ENCODE measurements at regions not wholly inside any gene's neighbourhood (a gene's known extent, or its start where the extent isn't known, plus 50 kb on each side); places are given as distances from the start of the nearest gene placed in this dataset.
A peak's percentile ranks its signal among the peaks of the same experiment; 100 is the strongest.

DNA sequence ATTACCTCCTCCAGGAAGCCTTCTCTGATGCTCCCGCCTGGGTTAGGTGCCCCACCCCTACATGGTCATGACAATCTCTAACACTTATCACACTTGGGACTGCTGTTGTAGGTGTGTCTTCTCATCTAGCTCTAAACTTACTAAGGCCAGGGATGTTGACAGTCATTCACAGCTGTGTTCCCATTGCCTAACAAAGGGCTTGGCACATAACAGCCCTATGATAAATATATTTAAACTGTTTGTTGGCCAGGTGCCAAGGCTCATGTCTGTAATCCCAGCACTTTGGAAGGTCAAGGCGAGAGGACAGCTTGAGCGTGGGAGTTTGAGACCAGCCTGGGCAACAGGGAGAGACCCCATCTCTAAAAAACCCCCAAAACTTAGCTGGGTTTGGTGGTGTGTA, 98.8 kb upstream of the RGS6 start:
- DNase-seq: no peak

DNA sequence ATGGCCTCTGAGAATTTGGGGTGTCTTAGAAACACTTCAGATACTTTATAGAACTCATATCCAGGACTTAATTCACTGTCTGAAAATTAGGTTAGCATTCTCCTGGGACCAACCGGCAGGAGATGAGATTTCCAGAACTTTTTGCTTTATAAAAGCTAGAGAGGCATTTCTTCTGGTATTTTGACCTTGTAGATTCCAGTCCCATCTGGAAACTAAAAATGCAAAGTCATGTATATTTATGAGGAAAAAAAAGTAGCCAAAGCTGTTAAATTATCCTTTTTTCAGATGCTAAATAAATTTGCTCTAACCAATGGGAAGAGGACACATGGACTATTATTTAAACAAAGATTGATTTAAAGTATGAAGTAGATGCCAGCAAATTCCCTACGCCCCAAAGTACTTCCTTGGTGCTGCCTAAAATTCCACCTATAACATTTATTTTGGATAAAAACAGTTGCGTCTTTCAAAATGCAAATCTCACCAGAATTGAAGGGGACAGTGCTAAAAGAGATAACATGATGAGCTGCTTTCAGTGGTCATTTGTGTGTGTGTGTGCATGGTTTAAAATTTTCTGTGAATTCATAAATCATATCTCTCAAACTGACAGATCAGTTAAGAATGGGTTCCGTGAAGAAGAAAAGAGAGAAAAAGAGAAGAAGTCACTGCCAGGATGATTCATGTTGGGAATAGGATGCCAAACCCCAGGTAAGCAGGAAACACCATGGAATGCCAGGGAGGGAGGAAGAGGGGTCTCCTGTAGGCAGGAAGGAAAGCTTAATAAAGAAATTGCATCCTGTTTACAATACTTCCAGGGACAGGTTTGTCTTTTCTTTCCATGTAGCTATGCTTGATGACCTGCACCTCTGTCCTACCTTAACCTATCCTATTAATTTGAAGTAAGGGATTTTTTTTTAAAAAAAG, 97.7 kb upstream of the RGS6 start:
- no peak for DNase-seq

DNA sequence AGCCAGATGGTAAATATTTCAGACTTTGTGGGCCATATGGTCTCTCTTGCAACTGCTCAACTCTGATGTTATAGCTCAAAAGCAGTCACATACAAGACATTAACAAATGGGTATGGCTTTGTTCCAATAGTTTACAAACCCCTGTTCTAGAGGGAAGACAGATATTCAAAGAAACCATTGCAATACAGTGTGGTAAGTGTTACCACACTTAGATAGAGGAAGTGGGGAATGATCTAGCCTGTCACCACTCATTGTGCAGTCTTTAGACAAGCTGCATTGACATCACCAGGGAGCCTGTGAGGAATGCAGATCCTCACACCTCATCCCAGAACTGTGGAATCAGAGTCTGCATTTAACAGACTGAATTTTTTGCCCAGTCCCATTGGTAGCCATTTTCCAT, 80.0 kb upstream of the RGS6 start:
- DNase-seq: no peak

DNA sequence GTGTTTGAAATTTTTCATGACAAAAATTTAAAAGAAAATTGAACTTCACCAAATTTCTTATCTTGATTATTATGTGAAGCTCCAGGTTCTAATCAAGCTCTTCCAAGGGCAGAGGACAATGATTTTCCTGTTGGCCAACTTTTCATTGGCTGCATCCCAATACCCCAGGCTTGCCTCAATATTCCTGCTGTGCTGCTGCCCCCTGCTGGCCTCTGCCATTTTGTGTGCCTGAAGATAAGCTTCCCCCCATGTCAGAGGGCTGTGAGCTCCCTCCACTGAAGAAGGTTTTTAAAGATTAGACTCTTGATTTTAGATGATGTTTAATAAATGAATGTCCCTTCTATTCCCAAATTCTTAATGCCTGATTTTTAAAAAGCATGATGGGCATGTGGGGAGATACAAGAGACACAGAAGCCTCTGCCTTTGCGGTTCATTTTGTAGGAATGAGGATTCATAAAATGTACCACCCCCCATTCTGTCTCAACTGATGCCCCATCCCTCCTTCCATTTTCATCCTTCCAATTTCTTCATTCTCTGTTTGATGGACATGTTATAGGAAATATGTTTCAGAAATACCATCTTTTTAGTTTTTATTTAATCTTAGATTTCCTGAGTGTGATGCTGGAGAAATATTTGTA, 76.7 kb upstream of the RGS6 start:
- peak; percentile 49 for DNase-seq

DNA sequence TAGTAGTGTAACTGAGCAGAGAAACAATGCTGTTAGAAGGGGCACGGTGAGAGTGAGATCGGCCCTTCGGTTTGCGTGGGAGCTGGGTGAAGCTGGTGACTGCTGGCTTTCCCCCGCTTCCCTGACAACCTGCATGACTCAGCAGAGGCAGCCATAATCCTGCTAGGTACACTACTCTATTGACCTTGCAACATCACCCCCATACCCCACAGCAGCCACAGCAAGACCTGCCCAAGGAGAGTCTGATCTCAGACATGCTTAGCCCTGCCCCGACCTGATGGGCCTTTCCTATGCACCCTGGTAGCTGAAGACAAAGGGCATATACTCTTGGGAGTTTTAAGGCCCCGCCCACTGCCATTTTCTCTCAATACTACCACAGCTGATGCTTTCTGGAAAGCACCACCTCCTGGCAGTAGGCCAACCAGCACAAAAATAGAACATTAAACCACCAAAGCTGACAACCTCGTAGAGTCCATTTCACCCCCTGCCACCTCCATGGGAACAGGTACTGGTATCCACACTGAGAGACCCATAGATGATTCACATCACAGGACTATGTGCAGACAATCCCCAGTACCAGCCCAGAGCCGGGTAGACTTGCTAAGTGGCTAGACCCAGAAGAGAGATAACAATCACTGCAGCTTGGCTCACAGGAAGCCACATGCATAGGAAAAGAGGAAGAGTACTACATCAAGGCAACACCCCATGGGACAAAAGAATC, 75.9 kb upstream of the RGS6 start:
- no peak for DNase-seq

DNA sequence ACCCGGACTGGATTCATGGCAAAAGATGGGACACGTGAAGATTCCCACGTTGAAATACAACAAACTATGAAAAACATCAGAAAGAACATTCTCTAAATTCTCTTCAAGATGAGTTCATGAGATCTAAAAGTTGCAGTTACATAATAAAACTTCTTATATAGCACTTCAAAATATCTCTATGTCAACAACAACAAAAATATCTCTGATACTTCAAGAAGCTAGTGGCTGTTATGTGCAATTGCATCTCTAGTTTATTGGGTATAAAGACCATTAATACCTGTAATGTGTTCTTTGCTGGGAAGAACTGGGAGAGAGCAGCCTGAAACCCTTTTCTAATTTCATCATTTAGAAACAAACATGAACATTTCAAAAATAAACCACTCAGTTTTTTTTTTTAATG, 69.2 kb upstream of the RGS6 start:
- no peak for DNase-seq

DNA sequence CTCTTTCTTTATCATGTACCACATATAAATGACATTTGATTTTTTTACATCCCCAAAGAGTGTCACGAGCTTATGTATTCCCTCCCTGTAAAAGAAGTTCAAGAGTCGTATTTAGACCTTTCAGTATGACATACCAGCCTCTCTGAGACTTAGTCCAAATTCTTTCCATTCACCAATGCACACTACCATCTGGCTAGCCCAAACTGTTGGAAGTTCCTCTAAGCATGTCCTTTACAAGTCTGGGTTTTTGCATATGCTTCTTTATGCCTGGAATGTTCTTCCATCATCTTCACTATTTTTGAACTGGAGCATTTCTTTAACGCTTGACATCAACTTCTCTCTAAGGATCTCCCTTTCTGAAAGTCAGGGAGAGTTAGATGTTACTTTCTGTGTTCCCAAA, 68.5 kb upstream of the RGS6 start:
- DNase-seq: no peak
